ENCODE measurements at regions not wholly inside any gene's neighbourhood (a gene's known extent, or its start where the extent isn't known, plus 50 kb on each side); places are given as distances from the start of the nearest gene placed in this dataset.
A peak's percentile ranks its signal among the peaks of the same experiment; 100 is the strongest.

- intact Hi-C loops (cut with micrococcal nuclease), result no loop called here
- H3F3A ChIP-seq (ENCODE audit: low read length, unreplicated experiment), result no peaks in the 10 kb centered on the region
- no peak overlapping the region for H3K9ac ChIP-seq (ENCODE audit: low read length)
- no TSS peak for BruUV-seq (replicated peaks)
- no peaks in the 10 kb centered on the region for H3K27me3 ChIP-seq (ENCODE audit: low read length)
- H3K27ac ChIP-seq (ENCODE audit: low read length), result no peak overlapping the region
- H3K36me3 ChIP-seq (ENCODE audit: low read depth, low read length), result no peaks in the 10 kb centered on the region
- no peak for ATAC-seq
- no peaks in the 10 kb centered on the region for H3K4me1 ChIP-seq (ENCODE audit: insufficient read depth, low read length)
- POLR2A ChIA-PET (ENCODE audit: unreplicated experiment), result no interaction called here
- no peak overlapping the region for H3K4me3 ChIP-seq (ENCODE audit: low read length)
- H4K20me1 ChIP-seq (ENCODE audit: low read length), result no peaks in the 10 kb centered on the region
- no peaks in the 10 kb centered on the region for H3K79me2 ChIP-seq (ENCODE audit: low read length)
- CTCF ChIA-PET, result no interaction called here
- TF ChIP-seq EZH2phosphoT487 (IDR thresholded peaks at IDR 0.05; ENCODE audit: borderline replicate concordance, low read length), result no peak
- no peak for TF ChIP-seq EZH2 (IDR thresholded peaks at IDR 0.05; ENCODE audit: low read length, unreplicated experiment)
- TF ChIP-seq CTCF (conservative IDR thresholded peaks at IDR 0.05; ENCODE audit: low read depth, low read length), result no peak
- no peaks in the 10 kb centered on the region for H3K9me2 ChIP-seq (replicated peaks; ENCODE audit: low read length)
- peak; percentile 39 for DNase-seq
- no peak overlapping the region for H3K4me2 ChIP-seq (ENCODE audit: low read length)
- H2AFZ ChIP-seq (ENCODE audit: low read length), result no peak overlapping the region
- H3K9me3 ChIP-seq (ENCODE audit: low read length), result no peaks in the 10 kb centered on the region
Measured at GRCh38 chrX:39260965-39261364, 459.7 kb downstream of the MID1IP1 start.

GRCh38 chrX:39261446-39262147 lies 460.3 kb downstream of the MID1IP1 start:
- intact Hi-C loops (cut with micrococcal nuclease), result no loop called here
- DNase-seq, result peak; percentile 32
- H3K4me2 ChIP-seq (ENCODE audit: low read length), result no peak overlapping the region

More at GRCh38 chrX:39261446-39262147, 460.3 kb downstream of the MID1IP1 start:
- CTCF ChIA-PET, result no interaction called here
- Histone ChIP-seq H3K4me3 (ENCODE audit: low read length) (no peak overlapping the region), H3F3A (ENCODE audit: low read length, unreplicated experiment) (no peaks in the 10 kb centered on the region), H3K79me2 (ENCODE audit: low read length) (no peaks in the 10 kb centered on the region), H3K27ac (ENCODE audit: low read length) (no peak overlapping the region), H3K27me3 (ENCODE audit: low read length) (no peaks in the 10 kb centered on the region), H3K36me3 (ENCODE audit: low read depth, low read length) (no peaks in the 10 kb centered on the region), H3K4me1 (ENCODE audit: insufficient read depth, low read length) (no peaks in the 10 kb centered on the region), H4K20me1 (ENCODE audit: low read length) (no peaks in the 10 kb centered on the region), H2AFZ (ENCODE audit: low read length) (no peak overlapping the region), H3K9ac (ENCODE audit: low read length) (no peak overlapping the region), H3K9me3 (ENCODE audit: low read length) (no peaks in the 10 kb centered on the region), H3K9me2 (replicated peaks; ENCODE audit: low read length) (no peaks in the 10 kb centered on the region)
- TF ChIP-seq EZH2 (IDR thresholded peaks at IDR 0.05; ENCODE audit: low read length, unreplicated experiment) (no peak), CTCF (conservative IDR thresholded peaks at IDR 0.05; ENCODE audit: low read depth, low read length) (peak; percentile 65)
- ATAC-seq, result no peak
- POLR2A ChIA-PET (ENCODE audit: unreplicated experiment), result no interaction called here
- BruUV-seq (replicated peaks), result no TSS peak
